Upper lobe of right lung (tissue), 1 donor: ENCODE measurements at regions not wholly inside any gene's neighbourhood (a gene's known extent, or its start where the extent isn't known, plus 50 kb on each side); places are given as distances from the start of the nearest gene placed in this dataset.

Experiments
- ATAC-seq: fragments of 200-7000 bp; cut with Tn5 transposase; one replicate; pipeline ENCODE4 v1.9.1; 2020; ENCODE audit warnings: mild to moderate bottlenecking, moderate library complexity
- DNase-seq: peaks from one replicate; pipeline ENCODE4 v3.0.0-alpha.2; 2020
- H3K27ac ChIP-seq: fragments of 200-600 bp; one replicate; pipeline ENCODE4 v1.8.0; 2022
- H3K27me3 ChIP-seq: fragments of 200-600 bp; one replicate; pipeline ENCODE4 v1.8.0; 2022; ENCODE audit warnings: mild to moderate bottlenecking
- H3K36me3 ChIP-seq: fragments of 200-600 bp; one replicate; pipeline ENCODE4 v1.8.0; 2022
- H3K4me1 ChIP-seq: fragments of 200-600 bp; one replicate; pipeline ENCODE4 v1.8.0; 2022
- H3K4me3 ChIP-seq: fragments of 200-600 bp; one replicate; pipeline ENCODE4 v1.8.0; 2022; ENCODE audit warnings: mild to moderate bottlenecking
- H3K9me3 ChIP-seq: fragments of 200-600 bp; one replicate; pipeline ENCODE4 v1.8.0; 2022
- CTCF ChIP-seq: fragments of 200-600 bp; IDR thresholded peaks from one replicate; pipeline ENCODE4 v1.8.0; 2022; ENCODE audit warnings: antibody characterized with exemption
- intact Hi-C: fragments of 100-400 bp; cut with DNase I; formaldehyde crosslinking; loops from one replicate; pipeline ENCODE4 v1.11.0; 2022
- donor health status: DM: no; HTN: yes; CAD: no; lungs with severe emphysema.

DNA sequence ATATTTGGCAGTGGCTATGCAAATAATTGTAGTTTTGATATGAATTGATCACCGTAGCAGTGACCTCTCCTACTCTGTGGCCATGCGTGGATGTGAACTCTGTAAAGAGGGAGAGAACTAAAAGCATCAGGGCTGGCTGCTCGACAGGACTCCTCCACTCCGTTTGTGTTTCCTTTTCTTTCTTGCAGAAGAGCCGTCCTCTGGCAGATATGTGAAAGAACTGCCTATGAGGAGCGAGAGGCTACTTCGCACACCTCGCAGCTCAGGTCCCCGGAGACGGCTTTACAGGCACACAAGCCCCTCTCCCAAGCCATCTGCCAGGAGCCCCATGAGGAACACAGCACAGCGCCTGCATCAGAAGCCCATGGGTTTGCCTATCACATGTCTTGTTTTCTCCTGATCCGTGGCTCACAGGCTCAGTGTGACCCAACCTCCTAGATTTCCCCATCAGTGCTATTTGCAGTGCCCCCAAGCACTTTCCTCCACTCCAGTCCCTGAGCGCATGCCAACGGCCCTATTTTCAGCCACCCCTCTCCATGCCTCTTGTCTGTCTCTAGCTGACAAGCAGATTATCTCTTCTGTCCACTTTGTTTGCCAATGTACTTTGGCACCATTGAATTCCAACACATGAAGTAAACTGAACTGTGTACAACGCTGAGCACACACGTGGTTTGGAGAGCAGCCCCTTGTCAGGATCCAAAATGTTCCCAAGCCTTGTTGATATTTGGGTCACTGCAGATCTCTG, 164.3 kb upstream of the AKR1E2 start:
- Histone ChIP-seq H3K36me3 (no peaks in the 10 kb centered on the region), H3K27ac (peak overlapping the region; percentile 77), H3K4me3 (no peak overlapping the region), H3K9me3 (no peaks in the 10 kb centered on the region), H3K27me3 (no peaks in the 10 kb centered on the region), H3K4me1 (peaks cover 12% of the 10 kb centered on the region)
- DNase-seq = peak; percentile 73
- intact Hi-C loops = no loop called here
- peak; percentile 66 for ATAC-seq
- no peak for TF ChIP-seq CTCF

GRCh38 chr10:4658777-4659176, 167.2 kb upstream of the AKR1E2 start:
- no peak for ATAC-seq
- Histone ChIP-seq H3K27ac (no peak overlapping the region), H3K27me3 (no peaks in the 10 kb centered on the region), H3K36me3 (no peaks in the 10 kb centered on the region), H3K4me1 (peaks cover 19% of the 10 kb centered on the region), H3K4me3 (no peak overlapping the region), H3K9me3 (no peaks in the 10 kb centered on the region)
- intact Hi-C loops = no loop called here
- TF ChIP-seq CTCF = no peak
- no peak for DNase-seq

DNA sequence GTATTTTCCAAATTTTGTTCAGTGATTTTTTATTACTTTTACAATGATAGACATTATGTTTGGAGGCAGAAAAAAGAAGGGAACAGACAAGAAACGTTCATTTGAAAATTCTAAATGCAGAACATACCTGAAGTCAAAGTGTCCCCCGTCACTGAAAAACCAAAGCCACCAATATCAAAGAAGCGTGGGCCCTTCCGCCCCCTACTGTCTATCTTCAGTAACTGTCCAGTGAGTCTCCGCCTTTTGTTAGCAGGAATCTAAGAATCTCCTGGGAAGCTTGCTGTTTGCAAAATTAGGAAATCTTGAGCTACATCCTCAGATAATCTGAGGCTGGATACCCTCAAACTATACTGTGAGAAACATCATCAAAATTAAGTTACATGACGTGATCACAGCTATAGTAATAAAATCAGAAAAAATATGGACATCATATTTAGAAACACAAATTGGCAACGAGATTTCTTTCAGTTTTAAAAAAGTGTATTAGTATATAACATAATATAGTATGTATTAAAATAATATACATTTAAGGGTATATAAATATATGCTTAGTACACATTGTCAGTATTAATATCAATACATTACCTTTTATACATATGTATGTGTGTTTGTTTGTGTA, 169.3 kb upstream of the AKR1E2 start:
- H3K9me3 ChIP-seq = no peaks in the 10 kb centered on the region
- no peak overlapping the region for H3K27ac ChIP-seq
- H3K27me3 ChIP-seq = no peaks in the 10 kb centered on the region
- H3K4me1 ChIP-seq = peaks cover 17% of the 10 kb centered on the region
- no peak for DNase-seq
- H3K36me3 ChIP-seq = no peaks in the 10 kb centered on the region
- peak; percentile 91 for ATAC-seq
- peak; percentile 93 for TF ChIP-seq CTCF
- H3K4me3 ChIP-seq = no peak overlapping the region
- intact Hi-C loops = no loop called here

DNA sequence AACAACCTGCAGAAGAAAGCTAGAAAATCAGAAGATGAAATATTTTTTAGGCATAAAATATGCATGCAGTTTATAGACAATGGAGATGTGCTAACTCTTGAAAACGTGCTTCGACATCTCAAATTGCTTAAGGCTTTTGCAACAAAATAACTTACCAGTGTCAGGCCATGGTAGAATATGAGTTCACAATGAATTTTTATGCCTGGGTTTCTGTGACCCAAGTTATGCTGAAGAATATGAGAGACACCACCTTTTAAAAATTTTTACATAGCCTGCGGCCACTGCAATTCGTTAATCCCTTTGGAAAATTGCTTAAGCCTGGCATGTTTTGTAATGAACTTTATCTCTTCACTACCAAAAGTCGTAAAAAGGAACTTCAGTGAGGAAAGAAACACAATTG, 170.1 kb upstream of the AKR1E2 start:
- Histone ChIP-seq H3K4me3 (no peak overlapping the region), H3K36me3 (no peaks in the 10 kb centered on the region), H3K4me1 (peaks cover 13% of the 10 kb centered on the region), H3K9me3 (no peaks in the 10 kb centered on the region), H3K27me3 (no peaks in the 10 kb centered on the region), H3K27ac (no peak overlapping the region)
- TF ChIP-seq CTCF = no peak
- intact Hi-C loops = no loop called here
- ATAC-seq = no peak
- DNase-seq = no peak

DNA sequence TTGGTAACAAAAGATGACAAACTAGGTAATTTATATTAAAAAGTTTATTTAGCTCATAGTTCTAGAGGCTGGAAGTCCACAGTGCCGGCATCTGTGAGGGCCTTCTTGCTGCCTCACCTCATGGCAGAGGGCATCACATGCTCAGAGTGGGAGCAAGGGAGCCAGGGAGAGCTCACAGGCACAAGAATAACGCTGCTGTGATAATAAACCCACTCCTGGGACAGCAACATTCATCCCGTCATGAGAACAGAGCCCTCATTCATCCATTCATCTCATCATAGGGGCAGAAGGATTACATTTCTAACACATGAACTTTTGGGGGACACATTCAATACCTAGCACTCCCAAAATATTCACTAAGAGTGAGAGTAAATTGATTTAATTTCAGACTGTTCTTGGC, 170.6 kb upstream of the AKR1E2 start:
- no peak for DNase-seq
- Histone ChIP-seq H3K9me3 (no peaks in the 10 kb centered on the region), H3K27ac (no peak overlapping the region), H3K27me3 (no peaks in the 10 kb centered on the region), H3K4me1 (peaks cover 13% of the 10 kb centered on the region), H3K4me3 (no peak overlapping the region), H3K36me3 (no peaks in the 10 kb centered on the region)
- no peak for TF ChIP-seq CTCF
- intact Hi-C loops = no loop called here
- ATAC-seq = no peak
